DND-41 (cell line): ENCODE measurements at regions not wholly inside any gene's neighbourhood (a gene's known extent, or its start where the extent isn't known, plus 50 kb on each side); places are given as distances from the start of the nearest gene placed in this dataset.

Experiments
- ATAC-seq: fragments of 200-7000 bp; cut with Tn5 transposase; 3 replicates; pipeline ENCODE4 v1.9.1; 2021; ENCODE audit warnings: low read depth; ENCODE audit not compliant: insufficient read depth
- DNase-seq: peaks from one replicate; pipeline ENCODE4 v3.0.0-alpha.2; 2020
- H2AFZ ChIP-seq: 2 replicates; pipeline ENCODE4 v1.6.0; 2012; ENCODE audit warnings: low read depth, low read length
- H3K27ac ChIP-seq: 2 replicates; pipeline ENCODE4 v1.5.1; 2012; ENCODE audit warnings: low read length, inconsistent platforms
- H3K27me3 ChIP-seq: fragments of 200-600 bp; sonication (generic); 2 replicates; pipeline ENCODE4 v1.6.0; 2012; ENCODE audit warnings: low read length, mild to moderate bottlenecking, inconsistent platforms; ENCODE audit not compliant: insufficient read depth, poor library complexity
- H3K36me3 ChIP-seq: 2 replicates; pipeline ENCODE4 v1.5.1; 2012; ENCODE audit warnings: low read length, inconsistent platforms; ENCODE audit not compliant: insufficient read depth
- H3K4me1 ChIP-seq: 2 replicates; pipeline ENCODE4 v1.5.1; 2012; ENCODE audit warnings: mild to moderate bottlenecking, low read length; ENCODE audit not compliant: insufficient read depth
- H3K4me2 ChIP-seq: 2 replicates; pipeline ENCODE4 v1.6.0; 2012; ENCODE audit warnings: mild to moderate bottlenecking, moderate library complexity, low read length, inconsistent platforms; ENCODE audit not compliant: insufficient read depth
- H3K4me3 ChIP-seq, 2 experiments: fragments of 200-600 bp in 1 of 2; shearing (Covaris generic) in 1 of 2; 2 replicates each; pipeline ENCODE4 v1.5.1; 2012 to 2016; ENCODE audit warnings: inconsistent platforms in 2 of 2, low read length in 2 of 2, mild to moderate bottlenecking in 2 of 2, low read depth in 1 of 2, moderate library complexity in 1 of 2
- H3K79me2 ChIP-seq: 2 replicates; pipeline ENCODE4 v1.6.0; 2012; ENCODE audit warnings: low read length, inconsistent platforms; ENCODE audit not compliant: insufficient read depth
- H3K9ac ChIP-seq: 2 replicates; pipeline ENCODE4 v1.6.0; 2012; ENCODE audit warnings: low read depth, mild to moderate bottlenecking, inconsistent platforms, low read length, moderate library complexity
- H3K9me3 ChIP-seq: 2 replicates; pipeline ENCODE4 v1.5.1; 2012; ENCODE audit warnings: low read length, moderate library complexity, mild to moderate bottlenecking, inconsistent platforms; ENCODE audit not compliant: insufficient read depth, severe bottlenecking
- H4K20me1 ChIP-seq: 2 replicates; pipeline ENCODE4 v1.6.0; 2012; ENCODE audit warnings: low read length; ENCODE audit not compliant: insufficient read depth
- CTCF ChIP-seq: IDR thresholded peaks from 2 replicates; pipeline ENCODE4 v1.5.1; 2012; ENCODE audit warnings: borderline replicate concordance, low read length, moderate library complexity, mild to moderate bottlenecking; ENCODE audit not compliant: poor library complexity, severe bottlenecking; ENCODE audit errors: extremely low read depth
- EZH2 ChIP-seq: IDR thresholded peaks from 3 replicates; pipeline ENCODE4 v1.6.1; 2012; ENCODE audit warnings: borderline replicate concordance, low read depth, mild to moderate bottlenecking, moderate library complexity, low read length, inconsistent platforms; ENCODE audit not compliant: severe bottlenecking

GRCh38 chr10:36888925-36889573, 236.3 kb upstream of the ANKRD30A start:
- no peaks in the 10 kb centered on the region for H3K79me2 ChIP-seq
- H3K4me2 ChIP-seq, result no peak overlapping the region
- ATAC-seq (peak; percentile 76; the same call in 1 of the 3 replicates), DNase-seq (peak; percentile 60)
- H3K27ac ChIP-seq, result no peak overlapping the region
- no peak overlapping the region for H3K9ac ChIP-seq
- H3K9me3 ChIP-seq, result no peaks in the 10 kb centered on the region
- H4K20me1 ChIP-seq, result no peaks in the 10 kb centered on the region
- H3K27me3 ChIP-seq, result no peaks in the 10 kb centered on the region
- H3K36me3 ChIP-seq, result no peaks in the 10 kb centered on the region
- H3K4me3 ChIP-seq, result no peak overlapping the region
- TF ChIP-seq EZH2, result no peak
- TF ChIP-seq CTCF, result peak; percentile 93
- H3K4me1 ChIP-seq, result no peaks in the 10 kb centered on the region
- H2AFZ ChIP-seq, result peak overlapping the region; percentile 31; the same call in 1 of the 2 replicates

- Histone ChIP-seq H3K27ac (no peak overlapping the region), H4K20me1 (no peaks in the 10 kb centered on the region), H2AFZ (no peak overlapping the region), H3K79me2 (no peaks in the 10 kb centered on the region), H3K27me3 (no peaks in the 10 kb centered on the region), H3K4me2 (no peak overlapping the region), H3K4me1 (no peaks in the 10 kb centered on the region), H3K9ac (no peak overlapping the region), H3K36me3 (no peaks in the 10 kb centered on the region), H3K4me3 (no peak overlapping the region), H3K9me3 (no peaks in the 10 kb centered on the region)
- ATAC-seq (no peak), DNase-seq (no peak)
- TF ChIP-seq CTCF, result no peak
Measured at GRCh38 chr10:36886303-36886891, 239.0 kb upstream of the ANKRD30A start.

- ATAC-seq (no peak), DNase-seq (no peak)
- Histone ChIP-seq H4K20me1 (no peaks in the 10 kb centered on the region), H3K27ac (no peak overlapping the region), H3K36me3 (no peaks in the 10 kb centered on the region), H3K4me1 (no peaks in the 10 kb centered on the region), H3K9me3 (no peaks in the 10 kb centered on the region), H3K79me2 (no peaks in the 10 kb centered on the region), H3K27me3 (no peaks in the 10 kb centered on the region), H3K4me2 (no peak overlapping the region), H3K4me3 (no peak overlapping the region), H3K9ac (no peak overlapping the region), H2AFZ (no peak overlapping the region)
- TF ChIP-seq CTCF, result no peak
- TF ChIP-seq EZH2, result no peak
Measured at GRCh38 chr10:36885746-36886145, 239.7 kb upstream of the ANKRD30A start.
